ENCODE measurements at regions not wholly inside any gene's neighbourhood (a gene's known extent, or its start where the extent isn't known, plus 50 kb on each side); places are given as distances from the start of the nearest gene placed in this dataset.

DNA sequence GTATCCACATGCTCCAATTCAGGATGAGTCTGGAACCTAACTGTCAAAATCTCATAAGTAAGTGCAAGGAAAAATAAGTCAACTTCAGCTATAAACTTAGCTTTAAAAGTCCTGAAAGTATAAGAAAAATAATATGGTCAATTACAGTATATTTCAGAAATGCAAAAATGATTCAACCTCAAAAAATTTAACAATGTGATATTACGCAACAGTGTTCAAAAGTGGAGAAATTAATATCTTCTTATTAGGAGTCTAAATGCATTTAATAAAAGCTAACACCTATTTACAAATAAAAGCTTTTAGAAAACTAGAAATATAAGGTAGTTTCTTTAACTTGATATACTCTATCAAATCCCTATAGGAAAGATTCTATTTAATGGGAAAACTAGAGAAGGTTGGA, 111.2 kb upstream of the OPRM1 start:
- no peaks in the 10 kb centered on the region for H3K9me3 ChIP-seq (ENCODE audit: control insufficient read depth in 2 of 2, low read length in 2 of 2)
- no peak overlapping the region for H3K9ac ChIP-seq (ENCODE audit: low read depth in 1 of 2, low read length in 2 of 2)
- no peaks in the 10 kb centered on the region for H3K4me1 ChIP-seq (ENCODE audit: control insufficient read depth in 2 of 2, insufficient read depth in 2 of 2, low read length in 2 of 2)
- no peaks in the 10 kb centered on the region for H3K36me3 ChIP-seq (ENCODE audit: control insufficient read depth in 2 of 2, insufficient read depth in 2 of 2, low read length in 2 of 2)
- no peaks in the 10 kb centered on the region for H3K27me3 ChIP-seq (ENCODE audit: control insufficient read depth in 2 of 2, insufficient read depth in 2 of 2, low read length in 2 of 2)
- no peak overlapping the region for H3K27ac ChIP-seq (ENCODE audit: low read depth in 2 of 2, low read length in 2 of 2)
- no peak overlapping the region for H3K4me3 ChIP-seq (ENCODE audit: low read length in 2 of 2)

- H3K36me3 ChIP-seq (ENCODE audit: control insufficient read depth in 2 of 2, insufficient read depth in 2 of 2, low read length in 2 of 2), result no peaks in the 10 kb centered on the region
- no peaks in the 10 kb centered on the region for H3K9me3 ChIP-seq (ENCODE audit: control insufficient read depth in 2 of 2, low read length in 2 of 2)
- peaks cover 6 to 8% of the 10 kb centered on the region in 2 donors for H3K4me1 ChIP-seq (ENCODE audit: control insufficient read depth in 2 of 2, insufficient read depth in 2 of 2, low read length in 2 of 2)
- H3K27me3 ChIP-seq (ENCODE audit: control insufficient read depth in 2 of 2, insufficient read depth in 2 of 2, low read length in 2 of 2), result no peaks in the 10 kb centered on the region
- no peak overlapping the region for H3K4me3 ChIP-seq (ENCODE audit: low read length in 2 of 2)
- no peak overlapping the region for H3K9ac ChIP-seq (ENCODE audit: low read depth in 1 of 2, low read length in 2 of 2)
- H3K27ac ChIP-seq (ENCODE audit: low read depth in 2 of 2, low read length in 2 of 2), result no peak overlapping the region
Measured at GRCh38 chr6:153898360-153899059, 140.5 kb upstream of the OPRM1 start.

DNA sequence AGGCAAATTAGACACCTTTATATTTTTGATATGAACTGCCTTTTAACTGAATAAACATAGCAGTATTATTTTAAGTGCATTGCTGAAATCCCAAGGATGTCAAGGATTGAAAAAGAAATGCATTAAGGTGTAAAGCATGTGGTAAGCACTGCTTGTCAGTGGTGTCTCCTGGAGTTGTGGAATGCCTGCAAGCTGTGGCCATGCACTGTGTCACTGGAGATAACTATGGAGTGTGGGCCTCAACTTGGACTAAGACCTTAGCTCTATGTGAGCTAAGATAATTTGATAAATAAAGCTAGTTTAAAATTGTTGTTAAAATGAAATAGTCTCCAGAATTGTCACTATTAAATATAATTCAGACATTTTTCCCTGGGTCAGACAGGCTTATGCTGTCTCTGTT, 156.6 kb upstream of the OPRM1 start:
- Histone ChIP-seq H3K9me3 (ENCODE audit: control insufficient read depth in 2 of 2, low read length in 2 of 2) (no peaks in the 10 kb centered on the region), H3K27me3 (ENCODE audit: control insufficient read depth in 2 of 2, insufficient read depth in 2 of 2, low read length in 2 of 2) (no peaks in the 10 kb centered on the region), H3K9ac (ENCODE audit: low read depth in 1 of 2, low read length in 2 of 2) (no peak overlapping the region), H3K27ac (ENCODE audit: low read depth in 2 of 2, low read length in 2 of 2) (no peak overlapping the region), H3K4me3 (ENCODE audit: low read length in 2 of 2) (no peak overlapping the region), H3K4me1 (ENCODE audit: control insufficient read depth in 2 of 2, insufficient read depth in 2 of 2, low read length in 2 of 2) (no peaks in the 10 kb centered on the region), H3K36me3 (ENCODE audit: control insufficient read depth in 2 of 2, insufficient read depth in 2 of 2, low read length in 2 of 2) (no peaks in the 10 kb centered on the region)

DNA sequence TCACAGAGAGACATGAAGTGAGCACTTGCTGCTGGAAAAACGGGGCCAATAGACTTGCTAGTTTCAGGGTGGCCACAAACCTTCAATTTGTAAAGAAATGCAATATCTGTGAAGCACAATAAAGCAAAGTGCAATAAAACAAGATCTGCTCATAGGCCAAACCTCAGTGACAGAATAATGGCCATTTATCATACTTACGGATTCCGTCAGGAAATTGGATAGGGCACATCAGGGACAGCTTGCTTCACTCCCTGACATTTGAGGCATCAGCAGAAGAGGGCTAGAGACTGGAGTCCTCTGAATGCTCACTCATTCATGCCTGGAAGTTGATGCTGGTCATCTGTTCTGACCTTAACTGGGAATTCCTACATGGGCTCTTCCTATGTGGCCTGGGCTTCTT, 165.5 kb upstream of the OPRM1 start:
- Histone ChIP-seq H3K4me3 (ENCODE audit: low read length in 2 of 2) (no peak overlapping the region), H3K27me3 (ENCODE audit: control insufficient read depth in 2 of 2, insufficient read depth in 2 of 2, low read length in 2 of 2) (no peaks in the 10 kb centered on the region), H3K27ac (ENCODE audit: low read depth in 2 of 2, low read length in 2 of 2) (no peak overlapping the region), H3K9ac (ENCODE audit: low read depth in 1 of 2, low read length in 2 of 2) (no peak overlapping the region), H3K9me3 (ENCODE audit: control insufficient read depth in 2 of 2, low read length in 2 of 2) (no peaks in the 10 kb centered on the region), H3K36me3 (ENCODE audit: control insufficient read depth in 2 of 2, insufficient read depth in 2 of 2, low read length in 2 of 2) (no peaks in the 10 kb centered on the region), H3K4me1 (ENCODE audit: control insufficient read depth in 2 of 2, insufficient read depth in 2 of 2, low read length in 2 of 2) (no peaks in the 10 kb centered on the region)

GRCh38 chr6:153872946-153873345, 166.1 kb upstream of the OPRM1 start:
- no peaks in the 10 kb centered on the region for H3K4me1 ChIP-seq (ENCODE audit: control insufficient read depth in 2 of 2, insufficient read depth in 2 of 2, low read length in 2 of 2)
- H3K4me3 ChIP-seq (ENCODE audit: low read length in 2 of 2), result no peak overlapping the region
- H3K27me3 ChIP-seq (ENCODE audit: control insufficient read depth in 2 of 2, insufficient read depth in 2 of 2, low read length in 2 of 2), result no peaks in the 10 kb centered on the region
- no peak overlapping the region for H3K27ac ChIP-seq (ENCODE audit: low read depth in 2 of 2, low read length in 2 of 2)
- H3K9ac ChIP-seq (ENCODE audit: low read depth in 1 of 2, low read length in 2 of 2), result no peak overlapping the region
- H3K9me3 ChIP-seq (ENCODE audit: control insufficient read depth in 2 of 2, low read length in 2 of 2), result no peaks in the 10 kb centered on the region
- H3K36me3 ChIP-seq (ENCODE audit: control insufficient read depth in 2 of 2, insufficient read depth in 2 of 2, low read length in 2 of 2), result no peaks in the 10 kb centered on the region

GRCh38 chr6:153862927-153863326, 176.1 kb upstream of the OPRM1 start:
- H3K9me3 ChIP-seq (ENCODE audit: control insufficient read depth in 2 of 2, low read length in 2 of 2), result no peaks in the 10 kb centered on the region
- H3K9ac ChIP-seq (ENCODE audit: low read depth in 1 of 2, low read length in 2 of 2), result no peak overlapping the region
- no peak overlapping the region for H3K4me3 ChIP-seq (ENCODE audit: low read length in 2 of 2)
- H3K27ac ChIP-seq (ENCODE audit: low read depth in 2 of 2, low read length in 2 of 2), result no peak overlapping the region
- H3K27me3 ChIP-seq (ENCODE audit: control insufficient read depth in 2 of 2, insufficient read depth in 2 of 2, low read length in 2 of 2), result no peaks in the 10 kb centered on the region
- no peaks in the 10 kb centered on the region for H3K4me1 ChIP-seq (ENCODE audit: control insufficient read depth in 2 of 2, insufficient read depth in 2 of 2, low read length in 2 of 2)
- no peaks in the 10 kb centered on the region for H3K36me3 ChIP-seq (ENCODE audit: control insufficient read depth in 2 of 2, insufficient read depth in 2 of 2, low read length in 2 of 2)

- Histone ChIP-seq H3K27me3 (ENCODE audit: control insufficient read depth in 2 of 2, insufficient read depth in 2 of 2, low read length in 2 of 2) (no peaks in the 10 kb centered on the region), H3K9me3 (ENCODE audit: control insufficient read depth in 2 of 2, low read length in 2 of 2) (no peaks in the 10 kb centered on the region), H3K9ac (ENCODE audit: low read depth in 1 of 2, low read length in 2 of 2) (no peak overlapping the region), H3K27ac (ENCODE audit: low read depth in 2 of 2, low read length in 2 of 2) (no peak overlapping the region), H3K36me3 (ENCODE audit: control insufficient read depth in 2 of 2, insufficient read depth in 2 of 2, low read length in 2 of 2) (no peaks in the 10 kb centered on the region), H3K4me1 (ENCODE audit: control insufficient read depth in 2 of 2, insufficient read depth in 2 of 2, low read length in 2 of 2) (no peaks in the 10 kb centered on the region), H3K4me3 (ENCODE audit: low read length in 2 of 2) (no peak overlapping the region)
Measured at GRCh38 chr6:153862139-153862538, 176.9 kb upstream of the OPRM1 start.

- Histone ChIP-seq H3K9ac (ENCODE audit: low read depth in 1 of 2, low read length in 2 of 2) (no peak overlapping the region), H3K9me3 (ENCODE audit: control insufficient read depth in 2 of 2, low read length in 2 of 2) (no peaks in the 10 kb centered on the region), H3K4me3 (ENCODE audit: low read length in 2 of 2) (no peak overlapping the region), H3K36me3 (ENCODE audit: control insufficient read depth in 2 of 2, insufficient read depth in 2 of 2, low read length in 2 of 2) (no peaks in the 10 kb centered on the region), H3K4me1 (ENCODE audit: control insufficient read depth in 2 of 2, insufficient read depth in 2 of 2, low read length in 2 of 2) (no peaks in the 10 kb centered on the region), H3K27me3 (ENCODE audit: control insufficient read depth in 2 of 2, insufficient read depth in 2 of 2, low read length in 2 of 2) (no peaks in the 10 kb centered on the region), H3K27ac (ENCODE audit: low read depth in 2 of 2, low read length in 2 of 2) (no peak overlapping the region)
Measured at GRCh38 chr6:153858529-153858928, 180.5 kb upstream of the OPRM1 start.

GRCh38 chr6:153856929-153857376, 182.1 kb upstream of the OPRM1 start:
- Histone ChIP-seq H3K36me3 (ENCODE audit: control insufficient read depth in 2 of 2, insufficient read depth in 2 of 2, low read length in 2 of 2) (no peaks in the 10 kb centered on the region), H3K27me3 (ENCODE audit: control insufficient read depth in 2 of 2, insufficient read depth in 2 of 2, low read length in 2 of 2) (no peaks in the 10 kb centered on the region), H3K4me1 (ENCODE audit: control insufficient read depth in 2 of 2, insufficient read depth in 2 of 2, low read length in 2 of 2) (no peaks in the 10 kb centered on the region), H3K27ac (ENCODE audit: low read depth in 2 of 2, low read length in 2 of 2) (no peak overlapping the region), H3K9ac (ENCODE audit: low read depth in 1 of 2, low read length in 2 of 2) (no peak overlapping the region), H3K9me3 (ENCODE audit: control insufficient read depth in 2 of 2, low read length in 2 of 2) (no peaks in the 10 kb centered on the region), H3K4me3 (ENCODE audit: low read length in 2 of 2) (no peak overlapping the region)

- Histone ChIP-seq H3K36me3 (ENCODE audit: control insufficient read depth in 2 of 2, insufficient read depth in 2 of 2, low read length in 2 of 2) (no peaks in the 10 kb centered on the region), H3K27me3 (ENCODE audit: control insufficient read depth in 2 of 2, insufficient read depth in 2 of 2, low read length in 2 of 2) (no peaks in the 10 kb centered on the region), H3K9ac (ENCODE audit: low read depth in 1 of 2, low read length in 2 of 2) (no peak overlapping the region), H3K4me1 (ENCODE audit: control insufficient read depth in 2 of 2, insufficient read depth in 2 of 2, low read length in 2 of 2) (no peaks in the 10 kb centered on the region), H3K27ac (ENCODE audit: low read depth in 2 of 2, low read length in 2 of 2) (no peak overlapping the region), H3K4me3 (ENCODE audit: low read length in 2 of 2) (no peak overlapping the region), H3K9me3 (ENCODE audit: control insufficient read depth in 2 of 2, low read length in 2 of 2) (no peaks in the 10 kb centered on the region)
Measured at GRCh38 chr6:153852481-153852880, 186.6 kb upstream of the OPRM1 start.

DNA sequence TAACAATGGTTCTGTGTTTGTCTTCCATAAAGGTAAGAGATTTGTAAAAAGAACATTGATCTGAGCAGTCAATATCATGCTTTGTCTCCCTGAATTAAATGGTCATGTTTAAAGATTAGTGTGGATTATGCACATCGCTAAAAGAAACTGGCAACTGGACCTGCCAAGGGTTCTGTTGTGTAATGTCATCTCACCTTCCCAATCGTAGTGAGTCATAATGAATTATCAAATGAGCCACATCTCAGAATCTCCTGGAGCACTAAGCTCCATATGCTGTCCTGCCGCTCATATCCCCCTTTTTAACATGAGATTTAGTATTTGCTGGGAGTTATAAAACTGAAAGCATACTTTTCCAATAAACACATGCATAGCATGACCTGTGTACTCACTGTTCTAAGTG, 187.0 kb upstream of the OPRM1 start:
- Histone ChIP-seq H3K27me3 (ENCODE audit: control insufficient read depth in 2 of 2, insufficient read depth in 2 of 2, low read length in 2 of 2) (no peaks in the 10 kb centered on the region), H3K36me3 (ENCODE audit: control insufficient read depth in 2 of 2, insufficient read depth in 2 of 2, low read length in 2 of 2) (no peaks in the 10 kb centered on the region), H3K4me1 (ENCODE audit: control insufficient read depth in 2 of 2, insufficient read depth in 2 of 2, low read length in 2 of 2) (no peaks in the 10 kb centered on the region), H3K4me3 (ENCODE audit: low read length in 2 of 2) (no peak overlapping the region), H3K27ac (ENCODE audit: low read depth in 2 of 2, low read length in 2 of 2) (no peak overlapping the region), H3K9ac (ENCODE audit: low read depth in 1 of 2, low read length in 2 of 2) (no peak overlapping the region), H3K9me3 (ENCODE audit: control insufficient read depth in 2 of 2, low read length in 2 of 2) (no peaks in the 10 kb centered on the region)

Data from mucosa of rectum (tissue), 2 donors.